ENCODE measurements at regions not wholly inside any gene's neighbourhood (a gene's known extent, or its start where the extent isn't known, plus 50 kb on each side); places are given as distances from the start of the nearest gene placed in this dataset.

DNA sequence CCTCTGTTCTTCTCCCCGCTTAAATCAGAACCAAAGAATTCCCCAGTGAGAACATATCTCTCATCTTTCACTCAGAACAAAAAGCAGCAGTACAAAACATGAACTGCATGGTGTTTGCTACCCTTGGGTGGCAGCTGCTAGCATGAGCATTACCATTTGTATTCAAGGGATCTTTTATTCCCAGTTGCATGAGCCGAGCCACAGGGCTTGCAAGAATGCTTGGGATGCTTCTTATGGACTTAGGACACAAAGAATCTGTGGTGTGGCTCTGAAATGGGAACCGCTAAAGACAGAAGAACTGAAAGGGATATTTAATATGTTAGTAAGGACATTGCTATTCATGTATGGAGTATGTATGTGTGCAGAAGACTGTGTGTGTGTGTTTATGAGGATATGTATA is 190.6 kb downstream of the TMX1 start (continued):
- TF ChIP-seq, protein P1, sequence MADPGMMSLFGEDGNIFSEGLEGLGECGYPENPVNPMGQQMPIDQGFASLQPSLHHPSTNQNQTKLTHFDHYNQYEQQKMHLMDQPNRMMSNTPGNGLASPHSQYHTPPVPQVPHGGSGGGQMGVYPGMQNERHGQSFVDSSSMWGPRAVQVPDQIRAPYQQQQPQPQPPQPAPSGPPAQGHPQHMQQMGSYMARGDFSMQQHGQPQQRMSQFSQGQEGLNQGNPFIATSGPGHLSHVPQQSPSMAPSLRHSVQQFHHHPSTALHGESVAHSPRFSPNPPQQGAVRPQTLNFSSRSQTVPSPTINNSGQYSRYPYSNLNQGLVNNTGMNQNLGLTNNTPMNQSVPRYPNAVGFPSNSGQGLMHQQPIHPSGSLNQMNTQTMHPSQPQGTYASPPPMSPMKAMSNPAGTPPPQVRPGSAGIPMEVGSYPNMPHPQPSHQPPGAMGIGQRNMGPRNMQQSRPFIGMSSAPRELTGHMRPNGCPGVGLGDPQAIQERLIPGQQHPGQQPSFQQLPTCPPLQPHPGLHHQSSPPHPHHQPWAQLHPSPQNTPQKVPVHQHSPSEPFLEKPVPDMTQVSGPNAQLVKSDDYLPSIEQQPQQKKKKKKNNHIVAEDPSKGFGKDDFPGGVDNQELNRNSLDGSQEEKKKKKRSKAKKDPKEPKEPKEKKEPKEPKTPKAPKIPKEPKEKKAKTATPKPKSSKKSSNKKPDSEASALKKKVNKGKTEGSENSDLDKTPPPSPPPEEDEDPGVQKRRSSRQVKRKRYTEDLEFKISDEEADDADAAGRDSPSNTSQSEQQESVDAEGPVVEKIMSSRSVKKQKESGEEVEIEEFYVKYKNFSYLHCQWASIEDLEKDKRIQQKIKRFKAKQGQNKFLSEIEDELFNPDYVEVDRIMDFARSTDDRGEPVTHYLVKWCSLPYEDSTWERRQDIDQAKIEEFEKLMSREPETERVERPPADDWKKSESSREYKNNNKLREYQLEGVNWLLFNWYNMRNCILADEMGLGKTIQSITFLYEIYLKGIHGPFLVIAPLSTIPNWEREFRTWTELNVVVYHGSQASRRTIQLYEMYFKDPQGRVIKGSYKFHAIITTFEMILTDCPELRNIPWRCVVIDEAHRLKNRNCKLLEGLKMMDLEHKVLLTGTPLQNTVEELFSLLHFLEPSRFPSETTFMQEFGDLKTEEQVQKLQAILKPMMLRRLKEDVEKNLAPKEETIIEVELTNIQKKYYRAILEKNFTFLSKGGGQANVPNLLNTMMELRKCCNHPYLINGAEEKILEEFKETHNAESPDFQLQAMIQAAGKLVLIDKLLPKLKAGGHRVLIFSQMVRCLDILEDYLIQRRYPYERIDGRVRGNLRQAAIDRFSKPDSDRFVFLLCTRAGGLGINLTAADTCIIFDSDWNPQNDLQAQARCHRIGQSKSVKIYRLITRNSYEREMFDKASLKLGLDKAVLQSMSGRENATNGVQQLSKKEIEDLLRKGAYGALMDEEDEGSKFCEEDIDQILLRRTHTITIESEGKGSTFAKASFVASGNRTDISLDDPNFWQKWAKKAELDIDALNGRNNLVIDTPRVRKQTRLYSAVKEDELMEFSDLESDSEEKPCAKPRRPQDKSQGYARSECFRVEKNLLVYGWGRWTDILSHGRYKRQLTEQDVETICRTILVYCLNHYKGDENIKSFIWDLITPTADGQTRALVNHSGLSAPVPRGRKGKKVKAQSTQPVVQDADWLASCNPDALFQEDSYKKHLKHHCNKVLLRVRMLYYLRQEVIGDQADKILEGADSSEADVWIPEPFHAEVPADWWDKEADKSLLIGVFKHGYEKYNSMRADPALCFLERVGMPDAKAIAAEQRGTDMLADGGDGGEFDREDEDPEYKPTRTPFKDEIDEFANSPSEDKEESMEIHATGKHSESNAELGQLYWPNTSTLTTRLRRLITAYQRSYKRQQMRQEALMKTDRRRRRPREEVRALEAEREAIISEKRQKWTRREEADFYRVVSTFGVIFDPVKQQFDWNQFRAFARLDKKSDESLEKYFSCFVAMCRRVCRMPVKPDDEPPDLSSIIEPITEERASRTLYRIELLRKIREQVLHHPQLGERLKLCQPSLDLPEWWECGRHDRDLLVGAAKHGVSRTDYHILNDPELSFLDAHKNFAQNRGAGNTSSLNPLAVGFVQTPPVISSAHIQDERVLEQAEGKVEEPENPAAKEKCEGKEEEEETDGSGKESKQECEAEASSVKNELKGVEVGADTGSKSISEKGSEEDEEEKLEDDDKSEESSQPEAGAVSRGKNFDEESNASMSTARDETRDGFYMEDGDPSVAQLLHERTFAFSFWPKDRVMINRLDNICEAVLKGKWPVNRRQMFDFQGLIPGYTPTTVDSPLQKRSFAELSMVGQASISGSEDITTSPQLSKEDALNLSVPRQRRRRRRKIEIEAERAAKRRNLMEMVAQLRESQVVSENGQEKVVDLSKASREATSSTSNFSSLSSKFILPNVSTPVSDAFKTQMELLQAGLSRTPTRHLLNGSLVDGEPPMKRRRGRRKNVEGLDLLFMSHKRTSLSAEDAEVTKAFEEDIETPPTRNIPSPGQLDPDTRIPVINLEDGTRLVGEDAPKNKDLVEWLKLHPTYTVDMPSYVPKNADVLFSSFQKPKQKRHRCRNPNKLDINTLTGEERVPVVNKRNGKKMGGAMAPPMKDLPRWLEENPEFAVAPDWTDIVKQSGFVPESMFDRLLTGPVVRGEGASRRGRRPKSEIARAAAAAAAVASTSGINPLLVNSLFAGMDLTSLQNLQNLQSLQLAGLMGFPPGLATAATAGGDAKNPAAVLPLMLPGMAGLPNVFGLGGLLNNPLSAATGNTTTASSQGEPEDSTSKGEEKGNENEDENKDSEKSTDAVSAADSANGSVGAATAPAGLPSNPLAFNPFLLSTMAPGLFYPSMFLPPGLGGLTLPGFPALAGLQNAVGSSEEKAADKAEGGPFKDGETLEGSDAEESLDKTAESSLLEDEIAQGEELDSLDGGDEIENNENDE (IDR thresholded peaks at IDR 0.05; ENCODE audit: insufficient replicate concordance, low read length), result no peak
- TF ChIP-seq BRCA1 (IDR thresholded peaks at IDR 0.05; ENCODE audit: low read depth, low read length) (no peak), GABPA (IDR thresholded peaks at IDR 0.05; ENCODE audit: borderline replicate concordance, insufficient read depth, low read length) (no peak), EGR1 (IDR thresholded peaks at IDR 0.05; ENCODE audit: borderline replicate concordance, low read depth, low read length) (no peak), TEAD4 (IDR thresholded peaks at IDR 0.05; ENCODE audit: low read depth, low read length) (no peak)

Measured in H1 (cell line).